ENCODE measurements at regions not wholly inside any gene's neighbourhood (a gene's known extent, or its start where the extent isn't known, plus 50 kb on each side); places are given as distances from the start of the nearest gene placed in this dataset.
A peak's percentile ranks its signal among the peaks of the same experiment; 100 is the strongest.

DNA sequence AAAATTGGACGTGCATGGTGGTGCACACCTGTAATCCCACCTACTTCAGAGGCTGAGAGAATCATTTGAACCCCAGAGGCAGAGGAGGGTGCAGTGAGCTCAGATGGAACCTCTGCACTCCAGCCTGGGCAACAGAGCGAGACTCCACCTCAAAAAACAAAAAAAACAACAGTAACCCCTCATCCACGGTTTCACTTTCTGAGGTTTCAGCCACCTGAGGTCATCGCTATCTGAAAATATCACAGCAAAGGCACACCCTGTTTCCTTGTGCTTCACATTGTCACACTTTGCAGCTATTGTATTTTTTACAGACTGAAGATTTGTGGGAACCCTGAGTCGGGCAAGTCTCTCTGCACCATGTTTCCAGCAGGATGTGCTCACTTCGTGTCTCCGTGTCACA is 54.1 kb upstream of the FOXQ1 start:
- no peak for DNase-seq

DNA sequence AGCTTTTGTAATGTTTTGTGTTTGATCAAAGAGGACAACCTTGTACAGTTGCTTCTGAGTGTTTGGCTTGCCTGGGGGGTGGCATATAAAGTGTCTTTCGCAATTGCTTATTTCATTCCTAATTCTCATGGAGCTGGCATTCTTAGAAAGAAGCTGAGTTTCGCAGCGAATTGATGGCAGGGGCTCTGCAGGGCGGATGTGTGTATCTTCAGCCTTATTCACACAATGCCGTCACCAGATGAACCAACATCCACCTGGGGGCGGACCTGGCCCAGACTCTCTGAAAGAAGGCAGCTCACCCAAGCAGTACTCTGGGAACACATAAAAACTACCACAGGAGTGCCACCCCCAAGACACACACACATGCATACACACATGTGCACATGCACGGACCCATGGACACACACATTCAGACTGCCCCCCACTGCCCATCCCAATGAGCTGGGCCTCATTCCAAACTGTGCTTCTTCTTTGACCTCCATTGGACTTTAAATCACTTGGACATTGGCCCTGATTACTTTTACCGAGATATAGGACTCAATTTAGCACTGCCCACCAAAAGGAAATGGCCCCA is 55.4 kb upstream of the FOXQ1 start:
- no peak for DNase-seq

DNA sequence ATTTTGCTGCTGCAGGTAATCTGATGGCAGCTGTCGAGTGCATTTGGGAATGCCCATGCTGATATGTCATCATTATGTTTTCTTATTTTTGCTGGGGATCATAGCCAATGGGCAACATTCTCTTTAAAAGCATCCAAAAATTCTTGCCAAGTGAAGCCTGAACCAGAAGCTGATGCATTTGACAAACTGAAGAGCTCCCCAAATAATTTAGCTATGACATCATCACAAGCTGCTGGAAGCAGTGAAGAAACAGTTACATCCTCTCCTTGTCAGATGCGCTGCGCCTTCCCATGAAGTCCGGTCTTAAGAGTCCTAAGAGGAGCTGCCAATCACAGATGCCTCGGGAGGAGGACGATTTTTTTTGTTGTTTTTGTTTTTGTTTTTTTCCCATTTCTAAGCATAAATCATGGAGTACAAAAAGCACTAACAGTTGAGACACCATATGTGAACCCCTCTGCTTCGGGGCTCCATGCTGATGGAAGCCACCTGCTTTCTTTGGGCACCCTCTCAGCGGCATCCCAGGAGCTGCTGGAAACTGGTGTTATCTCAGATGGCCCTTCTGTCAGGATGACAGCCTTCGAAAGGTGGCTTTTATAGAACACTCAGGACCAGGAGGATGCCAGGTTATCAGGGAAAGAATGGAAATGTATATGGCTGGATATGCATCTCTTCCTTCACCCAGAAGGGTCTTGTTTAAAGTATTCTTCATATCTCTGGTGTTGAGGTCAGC is 56.1 kb upstream of the FOXQ1 start:
- peak; percentile 26 to 64 for DNase-seq

DNA sequence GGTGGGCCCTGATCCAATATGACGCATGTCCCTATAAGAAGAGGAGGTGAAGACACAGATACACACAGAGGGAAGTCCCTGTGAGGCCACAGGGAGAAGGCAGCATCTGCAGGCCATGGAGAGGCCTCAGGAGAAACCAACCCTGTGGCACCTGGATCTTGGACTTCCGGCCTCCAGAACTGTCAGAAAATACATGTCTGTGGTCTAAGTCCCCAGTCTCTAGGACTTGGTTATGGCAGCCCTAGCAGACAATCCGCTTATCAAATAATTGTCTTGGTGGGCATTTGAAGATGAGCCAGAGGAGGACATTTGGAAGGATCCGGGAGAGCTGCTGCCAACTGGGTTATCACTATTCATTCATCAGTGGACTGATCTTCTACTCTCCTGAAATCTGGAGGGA is 57.6 kb upstream of the FOXQ1 start:
- DNase-seq, result no peak

DNA sequence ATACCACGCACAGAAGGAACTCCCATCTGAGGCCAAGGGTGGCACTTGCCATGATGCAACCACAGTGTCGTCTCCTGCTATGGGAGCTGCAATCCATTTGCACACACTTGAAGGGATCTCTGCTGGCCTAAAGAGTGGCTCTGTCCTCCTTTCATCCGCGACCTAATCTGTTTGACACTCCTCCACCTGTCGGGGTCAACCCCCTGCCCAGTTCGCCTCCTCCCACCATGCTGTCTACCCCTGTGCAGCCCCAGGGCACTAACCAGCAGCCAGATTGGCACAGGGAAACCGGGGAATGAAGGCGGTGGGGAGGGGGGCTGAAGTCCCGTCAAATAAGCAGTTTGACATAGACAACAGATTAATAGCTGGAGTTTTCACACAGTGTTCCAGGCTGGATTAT is 58.1 kb upstream of the FOXQ1 start:
- DNase-seq, result no peak

DNA sequence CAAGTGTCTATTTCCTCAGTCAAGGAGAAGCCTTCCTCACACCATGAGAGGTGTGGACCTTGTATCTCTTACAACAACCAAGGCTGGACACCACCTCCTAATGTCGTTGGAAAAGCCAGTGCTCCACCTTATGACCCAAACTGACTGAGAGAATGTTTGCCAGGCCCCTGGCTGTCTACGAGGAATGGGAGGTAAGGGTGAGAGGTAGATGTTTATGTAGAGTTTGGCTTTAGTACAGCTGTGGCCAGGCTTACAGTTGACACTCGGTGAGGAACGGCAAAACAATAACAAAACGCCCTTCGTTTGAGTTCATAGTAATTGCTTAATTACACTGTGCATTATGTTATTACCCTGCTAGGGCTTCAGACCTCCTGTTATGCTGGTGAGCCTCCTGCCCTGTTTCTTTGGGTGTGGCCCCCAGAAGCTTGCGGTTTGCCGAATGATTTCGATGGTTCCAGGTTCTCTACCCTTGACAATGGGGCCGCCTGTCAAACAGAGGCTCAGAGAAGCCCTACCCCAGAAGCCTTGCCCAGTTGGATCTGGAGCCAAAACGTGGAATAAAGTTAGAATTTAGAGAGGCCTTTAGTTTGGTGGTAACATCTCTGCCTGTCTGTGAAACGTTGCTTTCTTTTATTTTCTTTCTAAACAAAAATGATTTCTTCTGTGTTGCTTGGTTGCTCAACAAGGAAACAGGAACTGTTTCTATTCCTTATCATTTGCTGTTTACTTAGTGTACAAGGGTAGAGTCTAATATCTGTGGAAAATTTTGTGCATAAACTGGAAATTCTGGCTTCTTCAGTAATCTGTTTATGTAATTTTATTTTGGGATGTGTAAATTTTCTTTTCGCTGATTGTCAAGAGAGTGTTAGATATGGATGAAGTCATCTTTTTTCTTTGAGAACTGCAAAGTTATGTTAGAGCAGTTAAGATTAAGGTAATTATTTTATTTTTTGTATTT is 60.4 kb upstream of the FOXQ1 start:
- DNase-seq, result no peak

DNA sequence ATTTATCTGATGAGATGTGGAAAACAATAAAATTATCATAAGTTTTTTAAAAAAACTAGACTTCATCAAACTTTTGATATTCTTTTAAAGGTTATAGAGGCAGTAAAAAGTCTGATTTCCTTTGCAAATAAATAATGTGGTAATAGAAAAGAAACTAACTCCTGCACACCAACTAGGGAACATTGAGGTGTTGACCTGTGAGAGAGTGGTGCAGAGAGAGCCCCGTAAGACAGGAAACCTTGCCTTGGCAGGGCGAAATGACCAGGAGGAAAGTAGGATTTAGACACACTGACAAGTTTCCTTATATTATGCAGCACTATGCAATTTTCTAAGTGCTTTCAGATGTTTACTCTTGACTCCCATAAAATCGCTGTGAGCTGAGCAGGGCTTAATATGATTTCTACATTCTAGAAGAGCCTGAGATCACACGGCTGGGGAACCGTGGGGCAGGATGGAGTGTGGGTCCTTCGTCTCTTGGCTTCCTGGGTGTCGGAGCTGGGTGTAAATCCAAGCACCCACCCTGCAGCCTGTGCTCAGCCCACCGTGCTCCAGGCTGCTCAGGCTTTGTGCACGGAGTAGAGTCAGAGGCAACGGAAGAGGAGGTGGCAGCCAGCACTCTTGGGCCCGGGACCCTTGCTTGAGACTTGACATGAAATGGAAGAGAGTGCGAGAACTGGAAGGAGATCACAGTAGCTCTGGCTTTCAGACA is 61.3 kb upstream of the FOXQ1 start:
- no peak for DNase-seq

DNA sequence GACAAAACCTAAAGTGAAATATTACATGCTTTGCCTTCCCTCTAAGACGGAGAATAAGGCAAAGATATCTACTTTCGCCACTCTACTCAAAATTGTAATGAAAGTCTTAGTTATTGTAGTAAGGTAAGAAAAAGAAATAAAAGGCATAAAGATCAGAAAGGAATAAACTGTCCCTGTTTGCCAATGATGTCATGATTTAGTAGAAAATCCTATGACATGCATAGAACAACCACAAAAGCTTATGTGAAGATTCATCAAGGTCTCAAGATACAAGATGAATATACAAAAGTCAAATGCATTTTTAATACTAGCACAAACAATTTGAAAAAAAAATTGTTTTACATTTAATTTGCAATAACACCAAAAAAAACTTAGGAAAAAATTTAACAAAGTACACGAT is 64.0 kb upstream of the FOXQ1 start:
- DNase-seq, result no peak

DNA sequence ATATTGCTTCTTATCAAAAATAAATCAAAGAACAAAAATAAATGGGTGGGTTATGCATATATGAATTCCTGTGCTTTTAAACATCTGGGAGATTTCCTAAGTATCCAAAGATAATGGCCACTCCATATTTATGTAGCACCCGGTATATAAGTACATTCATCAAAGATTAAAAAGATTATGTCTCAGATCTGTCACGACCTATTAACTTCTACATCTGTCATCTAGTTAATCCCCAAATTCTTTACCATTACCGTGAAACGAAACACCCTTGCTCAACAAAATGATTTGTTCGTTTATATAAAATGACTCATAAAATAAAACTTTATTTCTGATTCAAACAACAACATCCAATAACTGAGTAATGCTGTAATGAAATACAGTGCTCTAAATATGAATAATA is 64.8 kb upstream of the FOXQ1 start:
- no peak for DNase-seq

DNA sequence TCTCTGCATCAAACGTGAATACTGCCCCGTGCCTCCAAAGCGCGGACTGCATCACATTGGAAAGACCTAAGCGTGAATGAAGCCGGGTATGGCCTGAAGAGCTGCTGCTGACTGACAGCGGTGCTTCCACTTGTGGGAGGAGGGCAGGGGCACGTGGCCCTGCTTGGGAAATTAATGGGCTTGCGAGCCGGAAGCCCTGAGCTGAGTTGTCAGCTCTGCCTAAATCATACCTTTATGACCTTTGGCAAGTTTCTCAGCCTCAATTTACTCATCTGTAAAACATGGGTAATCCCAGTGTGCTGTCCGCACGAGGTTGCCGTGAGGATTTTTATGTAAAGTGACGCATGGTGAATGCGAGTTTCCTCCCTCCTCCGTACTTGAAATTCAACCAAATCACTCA is 67.0 kb upstream of the FOXQ1 start:
- no peak for DNase-seq

DNA sequence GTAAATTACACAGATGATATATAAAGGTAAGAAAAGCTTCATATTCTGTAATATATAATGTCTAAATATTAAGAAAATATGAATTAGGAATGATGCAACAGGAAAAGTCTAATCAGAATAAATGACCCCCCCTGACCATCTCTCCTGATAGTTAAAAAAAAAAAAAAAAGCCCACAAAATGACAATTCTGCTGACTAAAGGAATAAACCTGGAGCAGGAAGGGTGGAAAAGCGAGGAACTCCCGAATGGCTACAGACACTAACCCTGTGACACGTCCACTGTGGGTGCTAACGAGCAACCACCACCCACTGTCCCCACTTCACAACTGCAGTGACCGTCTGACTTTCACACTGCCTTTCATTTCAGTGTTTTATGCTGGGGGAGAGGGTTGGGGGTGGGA is 67.6 kb upstream of the FOXQ1 start:
- no peak for DNase-seq

DNA sequence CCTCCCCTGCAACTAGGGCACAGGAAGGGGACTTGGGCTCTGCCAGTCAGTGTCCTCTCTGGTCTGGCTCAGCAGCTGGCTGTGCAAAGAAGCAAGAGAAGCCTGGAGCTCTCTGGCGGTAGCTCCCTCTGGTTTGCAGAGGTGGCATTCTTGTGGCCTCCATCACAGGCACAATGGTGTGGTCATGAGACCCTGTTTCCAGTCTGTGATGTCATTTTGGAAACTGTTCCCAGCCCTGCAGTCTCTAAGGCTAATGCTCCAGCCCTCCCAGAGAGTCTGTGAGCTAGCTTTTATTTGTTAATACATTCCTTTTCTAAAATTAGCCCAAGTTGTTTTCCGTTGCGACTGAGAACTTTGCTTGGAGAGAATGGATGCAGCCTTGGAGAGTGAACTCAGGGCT is 69.5 kb upstream of the FOXQ1 start:
- DNase-seq, result no peak

DNA sequence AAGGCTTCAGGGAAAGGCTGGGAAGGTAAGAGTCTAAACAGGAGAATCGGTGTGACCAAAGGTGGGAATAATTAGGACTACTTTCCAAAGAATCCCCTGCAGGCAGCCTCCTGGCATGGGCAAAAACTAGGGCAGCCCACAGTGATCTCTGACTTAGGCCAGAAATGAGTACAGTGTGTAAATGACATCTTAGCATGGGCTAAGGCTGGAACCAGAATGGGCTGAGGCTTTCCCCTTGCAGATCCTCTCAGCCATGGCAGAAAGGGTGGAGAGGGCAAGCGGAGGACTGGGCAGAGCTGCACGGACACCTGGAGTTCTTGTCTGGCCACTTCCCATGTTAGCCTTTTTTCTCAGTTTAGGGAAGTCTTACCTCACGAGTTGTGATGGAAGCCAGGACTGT is 69.9 kb upstream of the FOXQ1 start:
- peak in 1 of 2 experiments; percentile 2 for DNase-seq

DNA sequence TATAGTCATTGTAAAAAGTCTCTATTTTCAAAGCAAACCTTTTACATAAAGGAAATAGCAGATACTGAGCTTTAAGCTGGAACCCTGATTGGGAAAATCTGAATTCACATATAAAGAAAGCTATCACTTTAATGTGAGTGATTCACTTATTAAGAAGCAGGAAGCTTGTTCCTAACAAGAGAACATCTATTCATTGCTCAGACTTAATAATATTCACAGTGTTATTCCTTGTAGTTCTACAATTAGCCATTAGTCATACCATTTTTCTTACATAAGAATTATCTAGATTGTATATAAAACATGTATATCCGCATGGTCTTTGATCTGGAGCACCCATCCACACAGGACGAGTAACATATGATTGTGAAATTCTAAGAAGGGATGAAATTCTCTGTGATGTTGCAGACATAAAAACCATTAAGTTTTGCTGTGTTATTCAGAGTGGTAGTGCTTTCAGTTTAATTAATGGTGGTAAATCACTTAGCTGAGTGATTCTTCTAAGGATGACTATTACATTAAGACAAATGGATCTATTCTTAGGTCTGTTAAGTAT is 71.1 kb upstream of the FOXQ1 start:
- DNase-seq, result no peak

DNA sequence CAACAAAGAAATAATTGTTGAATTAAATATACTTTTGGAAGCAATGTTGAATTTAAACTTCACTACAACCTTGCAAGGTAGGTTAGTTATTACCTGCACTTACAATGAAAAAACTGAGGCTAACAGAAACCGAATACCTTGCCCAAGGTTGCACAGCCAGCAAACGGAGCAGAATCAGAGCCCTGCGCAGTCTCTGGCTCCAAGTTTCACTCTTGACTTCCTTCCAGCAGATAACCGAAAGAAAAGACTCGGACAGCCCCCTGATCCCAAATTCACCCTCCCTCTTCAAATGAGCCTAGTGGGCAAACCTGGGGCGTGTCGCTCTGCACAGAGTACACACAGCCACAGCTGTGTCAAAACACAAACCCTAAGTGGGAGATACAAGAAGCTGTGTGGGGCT is 72.1 kb upstream of the FOXQ1 start:
- DNase-seq, result no peak

DNA sequence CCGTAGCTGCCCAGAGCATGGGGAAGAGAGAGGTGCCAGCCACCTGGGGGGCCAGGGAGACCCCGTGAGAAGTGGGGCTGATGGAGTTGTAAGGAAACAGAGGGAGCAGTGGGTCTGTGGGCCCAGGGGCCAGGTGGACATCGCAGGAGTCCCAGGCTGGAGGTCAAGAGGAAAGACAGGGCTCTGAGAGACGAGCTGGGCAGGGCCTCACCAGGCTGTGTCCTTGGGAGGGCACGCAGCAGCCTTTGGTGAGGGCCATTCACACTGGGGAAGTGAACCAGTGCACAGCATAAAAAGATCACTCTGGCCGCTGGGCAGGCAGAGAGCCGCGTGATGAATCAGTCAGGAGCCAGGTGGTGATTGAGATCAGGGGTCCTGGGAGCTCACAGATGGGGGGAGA is 73.9 kb upstream of the FOXQ1 start:
- DNase-seq, result no peak

DNA sequence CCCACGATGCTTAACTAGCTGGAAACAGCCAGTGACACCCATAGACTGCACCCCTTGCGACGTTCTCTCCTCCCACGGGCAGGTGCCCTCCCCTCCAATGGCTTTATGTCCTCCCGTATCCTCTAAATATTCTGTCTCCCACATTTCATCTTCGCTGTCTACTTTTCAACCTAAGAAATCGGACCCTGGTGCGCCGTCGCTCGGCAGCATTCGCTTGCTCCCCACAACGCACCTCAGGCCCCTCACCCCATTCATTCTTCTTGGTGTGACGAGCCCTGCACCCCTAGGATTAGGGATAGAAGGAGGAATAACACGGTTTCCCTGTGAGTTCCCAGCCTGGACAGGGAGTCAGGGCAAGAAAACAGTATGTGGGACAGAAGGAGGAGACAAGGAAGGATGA is 74.3 kb upstream of the FOXQ1 start:
- DNase-seq, result no peak

DNA sequence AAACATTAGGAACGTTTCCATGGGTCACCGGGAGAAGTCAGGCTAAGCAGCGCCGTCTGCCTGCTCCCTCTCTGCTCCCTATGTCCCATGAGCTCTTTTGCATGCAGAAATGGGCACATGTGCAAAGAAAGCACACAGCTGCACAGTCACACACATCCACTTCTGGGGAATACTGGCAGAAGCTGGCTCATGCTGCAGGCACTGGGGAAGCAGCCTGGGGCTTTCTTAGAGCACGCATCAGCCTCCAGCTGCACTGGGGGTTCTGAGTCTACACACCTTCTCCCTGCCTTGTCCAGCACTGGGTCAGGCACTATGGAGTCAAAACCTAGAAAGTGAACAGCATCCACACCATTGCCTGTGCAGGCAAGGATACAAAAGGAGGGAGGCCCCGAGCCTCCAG is 76.1 kb upstream of the FOXQ1 start:
- DNase-seq, result no peak

DNA sequence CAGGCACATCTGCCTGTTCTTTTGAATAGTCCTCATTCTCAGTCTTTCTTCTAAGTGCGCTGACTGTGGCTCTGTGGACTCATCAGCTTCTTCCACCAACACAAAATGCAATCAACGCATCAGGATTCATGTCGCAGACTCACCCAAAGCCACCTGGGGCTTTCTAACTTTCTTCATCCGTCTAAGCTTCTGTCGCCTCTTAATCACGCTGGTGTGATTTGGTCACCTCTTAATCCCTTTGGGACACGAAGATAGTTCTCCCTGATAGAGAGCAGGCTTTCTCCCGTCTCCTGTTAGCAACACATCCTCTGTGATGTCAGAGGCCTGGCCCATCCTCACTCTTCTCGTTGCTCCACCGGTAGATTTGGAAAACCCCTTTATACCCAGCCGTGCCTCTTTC is 78.0 kb upstream of the FOXQ1 start:
- DNase-seq, result no peak

DNA sequence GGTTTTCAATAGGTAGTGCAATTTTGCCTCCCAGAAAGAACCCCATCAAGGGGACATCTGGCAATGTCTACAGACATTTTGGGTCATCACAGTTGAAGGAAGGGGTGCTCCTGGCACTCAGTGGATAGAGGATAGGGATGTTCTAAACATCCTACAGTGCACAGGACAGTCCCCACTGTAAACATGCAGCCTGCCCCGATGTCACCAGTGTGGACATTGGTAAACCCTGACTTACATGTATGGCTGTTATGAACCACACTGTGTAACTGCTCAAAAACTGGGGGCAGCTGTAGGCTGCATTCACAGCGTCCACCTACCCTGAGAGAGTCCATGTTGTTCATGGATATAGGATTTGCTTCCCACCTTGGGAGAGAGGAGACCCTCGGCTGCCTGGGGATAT is 79.3 kb upstream of the FOXQ1 start:
- no peak for DNase-seq

DNA sequence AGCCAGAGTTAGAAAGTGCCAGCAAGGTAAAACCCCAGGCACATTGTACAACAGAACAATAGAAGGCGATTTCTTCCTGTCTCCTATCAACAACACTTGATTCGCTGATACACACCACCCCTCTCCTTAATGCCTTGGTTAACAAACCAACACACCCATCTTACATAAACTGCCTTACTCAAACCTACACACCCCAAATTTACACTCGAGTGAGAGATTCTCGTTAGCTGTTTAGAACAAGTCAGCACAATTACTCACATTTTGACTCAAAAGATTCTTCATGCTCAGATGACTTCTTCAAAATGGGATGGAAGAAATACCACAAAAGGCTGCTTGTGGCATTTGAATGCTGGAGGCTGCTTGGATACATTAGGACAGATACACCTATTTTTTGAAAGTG is 80.0 kb upstream of the FOXQ1 start:
- DNase-seq, result no peak

DNA sequence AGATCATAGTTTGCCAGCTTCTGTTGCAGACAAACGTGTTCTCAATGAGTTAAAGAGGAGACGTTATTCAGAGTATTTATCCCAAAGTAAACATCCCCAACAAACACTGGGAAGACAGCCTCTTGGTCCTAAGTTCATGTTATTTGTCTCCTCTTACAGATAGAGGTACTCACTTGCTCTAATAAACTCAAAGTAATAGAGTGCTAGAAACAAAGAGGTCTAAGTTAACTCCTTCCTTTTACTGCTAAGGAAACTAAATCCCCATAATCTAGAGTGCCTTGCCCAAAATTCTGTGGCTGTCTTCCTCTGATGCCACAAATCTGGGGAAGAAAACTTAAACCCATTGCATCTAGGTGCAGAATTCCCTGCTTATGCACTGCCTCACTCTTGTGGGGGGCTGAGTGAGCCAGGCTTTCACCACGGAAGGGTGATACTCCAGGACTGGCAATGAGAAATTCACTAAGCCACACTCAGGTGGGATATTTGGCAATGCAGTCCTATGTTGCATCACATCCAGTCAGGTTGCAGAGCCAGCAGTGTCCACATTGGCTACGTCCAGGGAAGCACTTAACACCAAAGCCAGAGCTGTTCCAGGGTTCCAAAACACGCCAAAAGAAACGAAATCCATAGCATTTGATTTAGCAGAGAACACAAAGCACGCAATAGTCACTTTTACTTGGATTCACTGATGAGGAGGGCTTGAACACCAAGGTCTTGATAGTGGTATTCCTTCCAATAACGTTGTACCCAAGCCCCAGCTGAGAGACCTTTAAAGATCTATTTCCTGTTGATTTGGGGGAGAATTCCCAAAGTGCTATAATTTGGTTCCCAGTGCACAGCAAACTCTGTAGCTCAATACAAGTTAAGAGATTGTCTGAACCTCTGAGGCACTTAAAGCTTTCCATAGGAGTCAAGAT is 81.0 kb upstream of the FOXQ1 start:
- no peak for DNase-seq

Data from cerebellar nuclear complex (tissue), 1 donor.